Epidermal melanocyte (primary cell): ENCODE measurements at regions not wholly inside any gene's neighbourhood (a gene's known extent, or its start where the extent isn't known, plus 50 kb on each side); places are given as distances from the start of the nearest gene placed in this dataset.

Experiments used
- DNase-seq: peaks from one replicate; pipeline ENCODE4 v3.0.0; 2011; ENCODE audit warnings: low spot score; ENCODE audit not compliant: insufficient read length

DNA sequence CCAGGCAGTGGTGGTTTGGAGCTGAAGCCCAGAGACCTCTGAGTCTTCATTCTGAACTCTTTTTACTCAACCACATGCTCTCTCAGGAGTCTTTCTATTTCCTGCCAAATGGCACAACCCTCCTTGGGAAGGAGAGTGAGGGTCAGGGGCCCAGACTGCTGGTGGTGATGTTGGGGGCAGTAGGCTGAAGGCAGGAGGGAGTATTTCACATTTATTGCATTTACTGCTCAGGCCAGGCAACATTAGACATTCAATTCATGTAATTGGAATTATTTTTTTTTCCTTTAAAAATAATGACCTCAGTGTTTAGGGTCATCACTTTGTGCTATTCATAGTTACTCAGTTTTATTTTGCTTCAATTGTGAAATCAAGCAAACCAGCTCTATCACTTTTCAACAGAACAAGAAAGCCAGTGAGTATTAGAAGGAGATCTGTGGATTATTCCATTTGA, 311.3 kb upstream of the NT5C1B start:
- DNase-seq, result no peak

DNA sequence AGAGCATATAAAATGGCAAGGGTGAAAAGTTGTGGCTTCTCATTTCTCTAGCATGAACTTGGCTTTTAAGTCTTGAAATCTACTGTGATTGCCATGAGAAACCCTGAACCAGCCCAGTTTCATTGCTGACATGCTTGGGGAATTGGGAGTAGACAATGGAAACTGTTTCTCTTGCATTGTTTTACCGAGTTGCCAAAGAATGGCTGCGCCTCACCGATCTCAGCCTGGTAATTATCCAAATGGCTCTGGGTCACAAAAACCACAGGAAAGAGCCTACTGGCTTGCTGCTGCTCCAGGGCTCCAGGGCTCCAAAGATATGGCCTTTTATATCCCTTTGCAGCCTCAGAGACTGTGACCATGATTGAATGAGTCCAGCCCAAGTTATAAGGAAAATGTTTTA, 310.4 kb upstream of the NT5C1B start:
- DNase-seq, result no peak

- no peak for DNase-seq
These were observed 308.9 kb upstream of the NT5C1B start for GRCh38 chr2:18898271-18898670.

GRCh38 chr2:18896125-18896764, 306.9 kb upstream of the NT5C1B start:
- no peak for DNase-seq

DNA sequence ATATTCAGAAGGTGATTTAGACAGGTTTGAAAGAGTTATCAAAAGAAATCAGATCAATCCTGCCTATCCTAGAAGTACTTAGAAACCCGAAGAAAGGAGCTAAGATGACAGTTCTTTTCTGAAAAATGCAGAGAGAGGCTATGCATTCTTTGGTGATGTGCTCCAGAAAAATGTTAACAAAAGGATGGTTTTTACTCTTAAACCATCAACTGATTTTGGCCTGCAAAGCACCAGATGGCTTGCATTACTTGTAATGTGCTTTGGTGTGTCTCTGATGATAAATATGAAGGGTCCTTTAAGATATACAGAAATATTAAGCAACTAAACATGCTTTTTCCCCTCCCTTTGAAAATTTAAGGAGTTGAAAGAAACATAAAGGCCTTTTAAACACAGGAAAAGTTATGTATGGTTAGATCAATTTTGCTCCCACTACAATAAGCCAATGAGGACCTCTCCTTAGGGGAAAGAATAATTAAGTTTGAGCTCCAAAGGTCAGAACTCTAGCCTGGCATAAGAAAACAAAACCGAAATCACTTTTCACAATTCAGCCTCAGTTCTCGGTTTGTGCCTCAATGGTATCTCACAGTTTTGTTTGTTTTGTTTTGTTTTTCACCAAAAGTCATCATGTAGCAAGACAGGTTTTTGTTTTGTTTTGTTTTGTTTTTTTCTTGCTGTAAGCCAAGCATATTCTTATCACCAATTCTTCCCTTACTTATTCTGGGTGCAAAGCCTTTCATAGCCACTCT, 302.4 kb upstream of the NT5C1B start:
- no peak for DNase-seq

- no peak for DNase-seq
These were observed 300.4 kb upstream of the NT5C1B start for GRCh38 chr2:18889565-18890332.

DNA sequence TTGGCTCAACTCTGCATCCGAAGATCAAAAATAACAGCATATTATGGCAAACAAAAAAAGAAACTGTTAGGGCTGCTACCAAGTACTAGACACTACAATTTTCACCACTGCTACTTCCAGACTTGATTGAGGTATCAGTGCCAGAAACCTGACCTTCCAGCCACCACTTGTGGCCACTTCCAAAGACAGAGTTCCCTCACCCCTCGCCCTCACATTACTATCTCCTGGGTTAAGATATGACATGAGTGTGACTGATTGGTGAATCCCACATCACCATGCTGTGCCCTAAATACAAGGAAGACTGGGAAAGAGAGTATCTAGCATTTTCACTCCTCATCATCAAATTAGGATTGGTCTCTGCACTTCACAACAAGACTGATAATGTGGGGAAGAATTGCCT, 296.1 kb upstream of the NT5C1B start:
- DNase-seq, result no peak

DNA sequence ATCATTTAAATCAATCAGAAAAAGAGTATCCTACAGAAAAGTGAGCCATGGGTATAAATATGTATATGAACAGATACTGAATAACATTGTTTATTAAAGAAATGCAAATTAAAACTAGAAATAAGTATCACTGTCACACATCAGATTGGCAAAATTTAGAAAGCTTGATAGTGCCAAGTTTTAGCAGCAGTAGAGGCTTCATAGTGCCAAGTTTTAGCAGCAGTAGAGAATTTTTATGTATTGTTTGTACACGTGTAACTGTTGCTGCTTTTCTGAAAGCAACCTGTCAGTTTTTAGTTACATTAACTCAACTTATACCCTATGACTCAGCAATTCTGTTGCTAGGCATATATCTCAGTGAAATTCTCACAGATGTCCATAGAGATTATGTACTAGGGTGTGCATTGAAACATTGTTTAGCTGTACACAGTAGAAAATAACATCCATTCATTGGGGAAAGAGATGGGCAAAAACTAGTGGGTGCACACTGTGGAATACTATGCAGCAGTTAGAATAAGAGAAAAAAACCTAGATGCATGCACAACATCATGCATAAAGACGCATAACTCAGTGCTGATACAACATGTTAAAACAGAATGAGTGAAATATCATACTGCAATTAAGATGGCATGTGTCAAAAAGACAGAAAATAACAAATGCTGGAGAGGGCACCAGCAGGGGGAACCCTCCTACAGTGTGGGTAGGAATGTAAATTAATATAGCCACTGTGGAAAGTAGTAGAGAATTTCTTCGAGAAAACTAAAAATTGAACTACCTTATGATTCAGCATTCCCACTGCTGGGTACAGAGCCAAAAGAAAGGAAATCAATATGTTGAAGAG, 294.5 kb upstream of the NT5C1B start:
- DNase-seq, result no peak

GRCh38 chr2:18871430-18871829, 282.1 kb upstream of the NT5C1B start:
- no peak for DNase-seq

DNA sequence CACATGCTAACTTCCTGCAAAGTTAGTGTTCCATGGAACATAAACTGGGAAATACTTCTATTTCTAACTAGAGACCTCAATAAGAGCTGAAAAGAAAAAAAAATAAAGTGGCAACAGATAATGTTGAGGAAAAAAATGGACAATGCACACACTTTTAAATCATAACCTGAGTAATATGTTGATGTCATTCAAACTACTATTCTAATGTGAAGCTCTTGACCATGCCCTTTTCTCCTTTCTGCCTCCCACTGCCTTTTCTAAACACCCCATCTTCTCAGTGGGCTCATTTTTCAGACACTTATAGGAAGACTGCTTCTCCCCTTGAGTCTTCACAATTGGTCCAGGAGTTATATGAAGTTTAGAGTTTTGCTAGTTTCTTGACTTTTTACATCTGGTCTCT, 280.9 kb upstream of the NT5C1B start:
- DNase-seq, result no peak

DNA sequence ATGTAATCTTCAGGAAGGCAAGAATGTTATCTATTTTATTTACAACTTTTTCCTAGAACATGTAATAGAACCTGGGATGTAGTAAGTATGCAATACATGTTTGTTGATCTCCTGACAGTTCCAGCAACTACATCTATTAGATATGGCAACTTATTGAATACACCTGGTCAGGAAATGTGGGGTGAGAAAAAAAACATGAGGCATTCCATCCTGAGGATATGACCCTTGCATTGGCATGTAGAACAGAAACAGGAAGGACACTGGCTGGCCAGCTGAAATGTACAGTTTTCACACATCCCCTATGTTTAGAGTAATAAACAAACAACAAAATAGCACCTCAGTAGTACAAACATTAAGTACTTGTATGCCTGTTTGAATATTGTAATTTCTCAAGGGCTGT, 272.6 kb upstream of the NT5C1B start:
- DNase-seq, result no peak

- no peak for DNase-seq
These were observed 270.8 kb upstream of the NT5C1B start for GRCh38 chr2:18860179-18860578.

DNA sequence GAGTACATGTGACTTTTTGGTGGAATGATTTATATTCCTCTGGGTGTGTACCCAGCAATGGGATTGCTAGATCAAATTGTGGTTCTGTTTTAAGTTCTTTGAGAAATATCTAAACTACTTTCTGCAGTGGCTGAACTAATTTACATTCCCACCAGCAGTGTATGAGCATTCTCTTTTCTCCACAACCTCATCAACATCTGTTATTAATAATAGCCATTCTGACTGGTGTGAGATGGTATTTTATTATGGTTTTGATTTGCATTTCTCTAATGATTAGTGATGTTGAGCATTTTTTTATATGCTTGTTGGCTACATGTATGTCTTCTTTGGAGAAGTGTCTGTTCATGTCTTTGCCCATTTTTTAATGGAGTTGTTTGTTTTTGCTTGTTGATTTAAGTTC, 267.4 kb upstream of the NT5C1B start:
- no peak for DNase-seq

- no peak for DNase-seq
These were observed 265.7 kb upstream of the NT5C1B start for GRCh38 chr2:18855027-18855426.

GRCh38 chr2:18849841-18850578, 260.6 kb upstream of the NT5C1B start:
- no peak for DNase-seq

DNA sequence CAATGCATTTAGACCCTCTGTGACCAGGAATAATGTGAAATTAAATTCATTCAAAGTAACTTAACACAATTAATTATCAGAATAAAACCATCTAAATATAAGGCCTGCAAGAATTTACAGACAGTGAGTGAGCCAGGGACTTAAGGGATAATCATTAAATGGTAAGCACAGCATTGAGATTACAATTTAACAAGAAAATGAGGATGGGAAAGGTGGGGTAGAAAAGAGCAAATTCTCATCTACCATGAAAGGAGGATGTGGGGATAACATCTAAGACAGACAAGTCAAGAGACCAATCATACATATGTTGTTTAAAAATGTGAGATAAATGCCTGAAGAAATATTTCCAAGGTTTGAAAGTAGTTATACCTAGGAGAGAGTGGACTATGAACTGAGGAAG, 259.3 kb upstream of the NT5C1B start:
- no peak for DNase-seq

- no peak for DNase-seq
These were observed 256.6 kb upstream of the NT5C1B start for GRCh38 chr2:18845854-18846445.

DNA sequence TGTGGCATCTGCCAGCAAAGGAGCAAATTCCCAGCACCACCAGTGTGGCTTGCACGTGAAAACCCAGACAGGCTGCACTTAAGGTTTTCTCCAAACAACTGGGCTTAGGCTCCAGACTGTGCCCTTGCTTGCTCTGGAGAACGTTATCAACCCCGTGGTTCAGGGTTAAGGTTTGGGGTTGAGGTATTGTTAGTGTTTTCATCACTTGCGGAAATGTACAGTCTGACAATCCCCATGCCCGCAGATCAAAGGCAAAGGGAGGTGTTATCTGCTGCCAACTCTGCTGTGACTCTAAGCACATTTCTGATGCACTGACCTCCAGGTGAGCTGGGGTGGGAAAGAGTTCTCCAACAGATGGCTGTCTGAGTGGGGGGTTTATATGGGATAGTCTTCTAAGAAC, 253.5 kb upstream of the NT5C1B start:
- DNase-seq, result no peak

DNA sequence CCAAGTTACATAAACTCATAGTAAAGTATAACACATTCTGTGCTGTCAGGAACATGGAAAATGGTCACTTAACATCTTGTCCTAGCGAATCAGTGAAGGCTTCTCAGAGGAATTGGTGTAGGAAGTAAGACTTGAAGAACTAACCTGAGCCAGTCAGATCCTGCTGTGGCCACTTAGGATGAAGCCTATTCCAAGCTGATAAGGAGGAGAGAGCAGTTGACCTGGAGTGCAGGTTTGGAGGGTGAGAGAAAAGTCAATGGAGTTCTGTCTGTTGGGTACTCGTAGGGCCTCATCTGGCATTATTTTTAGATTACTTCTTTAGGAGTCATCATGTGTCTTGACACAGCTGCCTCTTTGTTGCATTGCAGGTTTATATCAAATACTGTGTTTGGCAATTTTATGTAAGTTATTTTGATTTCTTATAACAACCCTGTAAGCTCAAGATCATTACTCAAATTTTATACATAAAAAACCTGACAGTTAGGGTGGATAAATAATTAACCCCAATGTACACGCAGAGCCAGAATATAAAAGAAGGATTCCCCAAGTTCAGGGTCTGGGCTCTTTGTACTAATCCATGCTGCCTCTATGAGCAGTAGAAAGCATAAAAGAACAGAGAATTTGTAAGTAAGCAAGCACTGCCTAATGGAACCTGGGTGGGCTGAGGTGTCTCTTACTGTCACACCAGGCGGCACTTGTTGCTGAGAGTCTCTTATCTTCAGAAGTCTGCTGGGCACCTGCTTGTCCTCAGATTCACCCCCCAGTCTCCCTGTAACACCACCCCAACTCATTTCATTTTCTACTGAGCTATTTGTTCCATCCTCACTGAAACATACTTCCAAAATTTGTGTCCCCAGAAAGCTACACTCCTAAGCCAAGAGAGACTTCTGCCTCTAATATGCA, 252.1 kb upstream of the NT5C1B start:
- DNase-seq, result no peak
